ENCODE measurements at regions not wholly inside any gene's neighbourhood (a gene's known extent, or its start where the extent isn't known, plus 50 kb on each side); places are given as distances from the start of the nearest gene placed in this dataset.
"Not testable (repeated sequence)": the region's sequence is repeated elsewhere in the genome, so short reads cannot be mapped to it uniquely, and the experiment has no call there.

DNA sequence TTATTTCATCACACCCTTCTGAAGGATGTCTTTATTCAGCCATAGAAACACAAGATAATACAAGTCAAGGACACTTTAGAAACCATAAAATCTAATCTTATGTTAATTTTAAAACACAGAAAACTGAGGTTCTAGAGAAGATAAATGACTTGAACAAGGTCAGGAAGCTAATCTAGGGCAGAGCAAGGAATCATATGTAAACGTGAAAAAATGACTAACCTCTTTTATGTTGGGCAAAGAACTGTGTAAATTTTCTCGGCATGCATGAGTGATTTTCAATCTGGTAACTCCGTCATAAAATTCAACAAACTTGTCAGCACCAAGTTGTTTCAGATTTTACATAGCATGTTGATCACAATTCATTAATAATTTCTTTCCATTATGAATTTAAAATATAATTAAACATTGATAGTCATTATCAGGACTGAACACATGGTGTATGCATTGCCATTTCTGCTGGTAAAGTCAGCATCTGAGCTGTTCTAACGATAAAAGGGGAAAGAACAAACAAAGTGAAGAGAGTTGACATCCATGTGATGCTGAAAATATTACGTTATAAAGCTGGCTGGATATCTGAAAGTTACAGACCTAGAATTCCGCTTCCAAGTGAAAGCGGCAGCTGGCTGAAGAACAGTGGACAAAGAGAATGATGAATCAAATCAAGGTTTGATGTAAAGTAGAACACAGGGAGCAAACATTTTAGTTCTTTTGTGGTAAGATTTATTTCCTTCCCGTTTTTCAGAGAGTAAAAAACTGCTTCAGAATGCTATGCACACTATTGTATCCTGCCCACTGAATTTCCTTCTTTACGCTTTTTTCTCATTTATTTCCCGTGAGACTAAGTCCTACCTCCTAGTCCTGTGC lies 1037.4 kb upstream of the TMPRSS15 start:
- Mint-ChIP-seq H3K27ac (no peak overlapping the region), H3K4me1 (ENCODE audit: low read depth) (no peaks in the 10 kb centered on the region), H3K4me3 (no peak overlapping the region), H3K36me3 (ENCODE audit: low read depth) (no peaks in the 10 kb centered on the region), H3K27me3 (ENCODE audit: low read depth) (no peaks in the 10 kb centered on the region), H3K9me3 (peaks cover 4% of the 10 kb centered on the region)
- intact Hi-C loops (cut with micrococcal nuclease), result no loop called here
- CTCF ChIA-PET, result no interaction called here
- no peak for DNase-seq

DNA sequence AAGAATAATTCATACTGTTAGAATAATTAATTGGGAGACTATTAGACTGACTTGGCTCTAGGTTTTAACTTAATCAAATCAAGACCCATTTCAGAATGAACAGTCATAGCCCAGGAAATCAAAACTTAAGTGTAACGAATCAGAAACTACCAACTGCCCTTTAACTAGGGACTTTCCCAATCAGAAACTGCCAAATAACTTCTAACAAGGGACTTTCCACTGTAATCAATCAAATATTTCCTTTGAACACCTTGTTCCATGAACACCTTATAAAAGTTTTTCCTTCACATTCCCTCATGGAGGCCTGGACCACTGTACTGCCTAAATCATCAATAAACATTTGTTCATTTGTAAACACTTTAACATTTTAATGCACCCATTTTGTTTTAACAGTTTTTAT lies 1054.7 kb upstream of the TMPRSS15 start:
- intact Hi-C loops (cut with micrococcal nuclease), result no loop called here
- Mint-ChIP-seq H3K27ac (no peak overlapping the region), H3K4me1 (ENCODE audit: low read depth) (no peaks in the 10 kb centered on the region), H3K27me3 (ENCODE audit: low read depth) (no peaks in the 10 kb centered on the region), H3K4me3 (no peak overlapping the region), H3K9me3 (peaks cover 6% of the 10 kb centered on the region), H3K36me3 (ENCODE audit: low read depth) (no peaks in the 10 kb centered on the region)
- DNase-seq, result no peak
- CTCF ChIA-PET, result no interaction called here

DNA sequence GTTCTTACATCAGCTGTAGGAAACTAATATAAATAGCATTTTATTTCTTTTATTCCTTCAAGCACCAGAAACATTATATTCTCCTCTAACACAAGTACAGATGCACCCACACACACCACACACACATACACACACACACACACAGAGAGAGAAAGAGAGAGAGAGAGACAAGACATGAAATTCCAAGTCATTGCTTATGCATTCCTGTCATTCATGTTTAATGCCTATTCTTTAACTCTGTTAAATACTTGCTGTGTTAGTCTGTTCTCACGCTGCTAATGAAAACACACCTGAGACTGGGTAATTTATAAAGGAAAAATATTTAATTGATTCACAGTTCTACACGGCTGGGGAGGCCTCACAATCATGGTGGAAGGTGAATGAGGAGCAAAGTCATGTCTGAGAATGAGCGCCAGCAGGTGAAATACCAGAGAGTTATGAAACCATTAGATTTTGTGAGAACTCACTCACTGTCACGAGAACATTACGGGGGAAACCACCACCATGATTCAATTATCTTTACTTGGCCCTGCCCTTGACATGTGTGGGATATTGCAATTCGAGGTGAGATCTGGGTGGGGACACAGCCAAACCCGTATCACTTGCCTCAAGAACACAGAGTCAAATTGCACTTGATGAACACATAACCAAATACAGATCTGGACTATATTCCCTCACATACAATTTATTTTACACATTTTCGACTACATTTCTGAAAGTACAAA lies 1058.1 kb upstream of the TMPRSS15 start:
- H3K9me3 Mint-ChIP-seq, result peaks cover 6% of the 10 kb centered on the region
- H3K27ac Mint-ChIP-seq, result no peak overlapping the region
- no peaks in the 10 kb centered on the region for H3K36me3 Mint-ChIP-seq (ENCODE audit: low read depth)

DNA sequence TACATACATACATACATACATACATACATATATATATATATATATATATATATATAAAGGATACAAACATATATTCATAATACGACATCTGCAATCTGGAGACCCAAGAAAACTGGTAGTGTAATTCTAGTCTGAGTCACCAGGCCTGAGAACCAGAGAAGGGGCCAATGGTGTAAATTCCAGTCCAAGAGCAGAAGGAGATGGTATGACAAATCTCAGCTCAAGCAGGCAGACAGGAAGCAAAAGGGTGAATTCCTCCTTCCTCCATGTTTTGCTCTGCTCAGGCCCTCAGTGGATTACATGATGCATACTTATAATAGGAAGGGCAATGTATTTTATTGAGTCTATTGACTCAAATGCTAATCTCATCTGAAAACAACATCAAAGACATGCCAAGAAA lies 1060.4 kb upstream of the TMPRSS15 start:
- Mint-ChIP-seq H3K27ac (no peak overlapping the region), H3K27me3 (ENCODE audit: low read depth) (no peaks in the 10 kb centered on the region), H3K4me1 (ENCODE audit: low read depth) (no peaks in the 10 kb centered on the region), H3K4me3 (no peak overlapping the region), H3K9me3 (peaks cover 3% of the 10 kb centered on the region), H3K36me3 (ENCODE audit: low read depth) (no peaks in the 10 kb centered on the region)
- CTCF ChIA-PET, result no interaction called here
- intact Hi-C loops (cut with micrococcal nuclease), result no loop called here
- DNase-seq, result no peak

More for the DNA sequence above, 1058.1 kb upstream of the TMPRSS15 start:
- H3K4me1 Mint-ChIP-seq (ENCODE audit: low read depth), result no peaks in the 10 kb centered on the region
- intact Hi-C loops (cut with micrococcal nuclease), result no loop called here
- no peak for DNase-seq
- H3K27me3 Mint-ChIP-seq (ENCODE audit: low read depth), result no peaks in the 10 kb centered on the region
- CTCF ChIA-PET, result no interaction called here
- no peak overlapping the region for H3K4me3 Mint-ChIP-seq

DNA sequence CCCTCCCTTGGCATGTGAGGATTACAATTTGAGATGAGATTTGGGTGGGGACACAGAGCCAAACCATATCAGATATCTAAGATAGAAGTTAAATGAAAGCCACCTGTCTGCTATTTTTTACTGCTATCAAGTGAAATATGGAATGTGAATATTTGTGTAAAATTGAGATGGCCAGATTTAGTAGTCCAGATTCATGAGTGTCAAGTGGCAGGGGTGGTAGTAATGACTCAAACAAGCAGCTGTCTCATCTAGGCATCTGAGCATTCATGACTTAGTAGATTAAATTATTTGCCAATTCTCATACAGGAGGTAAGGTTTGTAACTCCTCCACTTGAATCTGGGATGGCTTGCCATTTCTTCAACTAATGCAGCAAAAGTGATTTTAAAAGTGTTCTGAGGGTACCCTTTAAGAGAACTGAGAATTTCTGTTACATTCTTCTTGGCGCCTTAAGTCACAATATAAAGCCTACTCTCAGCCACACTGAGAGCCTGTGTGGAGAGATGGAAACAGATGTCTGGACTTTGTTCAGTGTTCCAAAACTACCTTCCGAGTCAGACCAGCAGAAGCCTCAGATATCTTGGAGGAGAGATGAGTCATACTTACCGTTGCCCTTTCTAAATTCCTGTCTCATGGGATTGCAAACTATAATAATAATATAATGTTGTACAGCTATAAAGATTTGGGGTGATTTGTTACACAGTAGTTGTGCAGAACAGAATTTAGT lies 1065.6 kb upstream of the TMPRSS15 start:
- CTCF ChIA-PET, result no interaction called here
- Mint-ChIP-seq H3K36me3 (ENCODE audit: low read depth) (no peaks in the 10 kb centered on the region), H3K9me3 (peaks cover 8% of the 10 kb centered on the region), H3K4me1 (ENCODE audit: low read depth) (no peaks in the 10 kb centered on the region), H3K4me3 (no peak overlapping the region), H3K27ac (no peak overlapping the region), H3K27me3 (ENCODE audit: low read depth) (no peaks in the 10 kb centered on the region)
- DNase-seq, result no peak
- intact Hi-C loops (cut with micrococcal nuclease), result no loop called here

DNA sequence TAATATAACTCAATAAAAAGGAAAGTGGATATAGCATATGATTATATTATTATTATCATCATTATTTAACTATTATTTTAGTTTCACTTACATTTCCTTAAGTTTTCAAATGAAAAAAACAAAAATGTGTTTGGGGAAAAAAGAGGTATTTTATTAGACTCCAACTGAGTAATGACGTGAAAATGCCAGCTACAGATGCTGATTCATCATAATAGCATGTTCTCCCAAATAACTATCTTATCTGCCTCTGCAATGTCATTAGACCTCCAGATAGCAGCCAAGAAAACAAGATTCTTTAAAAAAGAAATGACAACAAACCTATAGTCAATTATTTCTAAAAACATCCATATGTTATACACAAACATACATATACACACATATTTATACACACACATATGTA lies 1071.9 kb upstream of the TMPRSS15 start:
- DNase-seq, result no peak
- intact Hi-C loops (cut with micrococcal nuclease), result no loop called here
- CTCF ChIA-PET, result no interaction called here
- Mint-ChIP-seq H3K9me3 (peaks cover 12% of the 10 kb centered on the region), H3K36me3 (ENCODE audit: low read depth) (no peaks in the 10 kb centered on the region), H3K27ac (no peak overlapping the region), H3K27me3 (ENCODE audit: low read depth) (no peaks in the 10 kb centered on the region), H3K4me1 (ENCODE audit: low read depth) (no peaks in the 10 kb centered on the region), H3K4me3 (no peak overlapping the region)

DNA sequence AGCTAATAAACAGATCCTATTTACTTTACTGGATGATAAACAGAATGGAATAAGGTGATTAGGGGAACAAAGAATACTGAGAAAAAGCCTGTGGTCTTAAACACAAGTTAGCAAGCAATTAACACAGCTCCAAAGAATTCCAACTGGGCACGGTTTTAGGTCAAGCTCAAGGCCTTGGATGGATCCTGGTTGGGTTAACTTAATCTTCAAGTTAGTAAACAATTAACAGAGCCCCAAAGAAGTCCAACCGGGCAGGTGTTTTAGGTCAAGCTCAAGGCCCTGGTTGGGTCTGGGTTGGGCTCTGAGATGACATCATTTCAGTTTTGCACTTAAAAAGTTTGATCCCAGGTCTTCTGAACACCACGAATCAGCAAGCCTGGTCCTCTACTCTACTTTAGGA lies 1086.3 kb upstream of the TMPRSS15 start:
- DNase-seq, result no peak
- intact Hi-C loops (cut with micrococcal nuclease), result no loop called here
- peaks cover 4% of the 10 kb centered on the region for H3K9me3 Mint-ChIP-seq
- CTCF ChIA-PET, result no interaction called here
- no peaks in the 10 kb centered on the region for H3K4me1 Mint-ChIP-seq (ENCODE audit: low read depth)
- H3K27me3 Mint-ChIP-seq (ENCODE audit: low read depth), result no peaks in the 10 kb centered on the region
- H3K36me3 Mint-ChIP-seq (ENCODE audit: low read depth), result no peaks in the 10 kb centered on the region
- no peak overlapping the region for H3K4me3 Mint-ChIP-seq
- H3K27ac Mint-ChIP-seq, result no peak overlapping the region

DNA sequence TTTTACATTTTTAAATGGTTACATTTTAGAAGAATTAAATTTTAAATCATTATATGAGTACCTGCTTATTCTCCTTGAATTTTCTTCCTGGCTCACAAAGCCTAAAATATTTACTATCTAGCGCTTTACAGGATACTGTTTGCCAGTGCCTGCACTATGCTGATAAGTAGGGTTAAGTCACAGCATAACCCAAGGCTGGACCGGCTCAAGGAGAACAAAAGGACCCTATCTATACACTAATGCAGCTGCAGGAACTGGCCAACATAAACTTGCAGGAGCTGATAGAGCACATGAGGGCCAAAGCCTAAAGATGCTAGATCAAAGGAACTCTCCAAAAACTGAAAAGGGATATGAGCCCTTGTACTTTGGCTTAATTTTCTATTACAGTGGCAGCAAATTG lies 1086.9 kb upstream of the TMPRSS15 start:
- Mint-ChIP-seq H3K9me3 (peaks cover 4% of the 10 kb centered on the region), H3K36me3 (ENCODE audit: low read depth) (no peaks in the 10 kb centered on the region), H3K27me3 (ENCODE audit: low read depth) (no peaks in the 10 kb centered on the region), H3K4me3 (no peak overlapping the region), H3K27ac (no peak overlapping the region), H3K4me1 (ENCODE audit: low read depth) (no peaks in the 10 kb centered on the region)
- DNase-seq, result no peak
- CTCF ChIA-PET, result no interaction called here
- intact Hi-C loops (cut with micrococcal nuclease), result no loop called here

DNA sequence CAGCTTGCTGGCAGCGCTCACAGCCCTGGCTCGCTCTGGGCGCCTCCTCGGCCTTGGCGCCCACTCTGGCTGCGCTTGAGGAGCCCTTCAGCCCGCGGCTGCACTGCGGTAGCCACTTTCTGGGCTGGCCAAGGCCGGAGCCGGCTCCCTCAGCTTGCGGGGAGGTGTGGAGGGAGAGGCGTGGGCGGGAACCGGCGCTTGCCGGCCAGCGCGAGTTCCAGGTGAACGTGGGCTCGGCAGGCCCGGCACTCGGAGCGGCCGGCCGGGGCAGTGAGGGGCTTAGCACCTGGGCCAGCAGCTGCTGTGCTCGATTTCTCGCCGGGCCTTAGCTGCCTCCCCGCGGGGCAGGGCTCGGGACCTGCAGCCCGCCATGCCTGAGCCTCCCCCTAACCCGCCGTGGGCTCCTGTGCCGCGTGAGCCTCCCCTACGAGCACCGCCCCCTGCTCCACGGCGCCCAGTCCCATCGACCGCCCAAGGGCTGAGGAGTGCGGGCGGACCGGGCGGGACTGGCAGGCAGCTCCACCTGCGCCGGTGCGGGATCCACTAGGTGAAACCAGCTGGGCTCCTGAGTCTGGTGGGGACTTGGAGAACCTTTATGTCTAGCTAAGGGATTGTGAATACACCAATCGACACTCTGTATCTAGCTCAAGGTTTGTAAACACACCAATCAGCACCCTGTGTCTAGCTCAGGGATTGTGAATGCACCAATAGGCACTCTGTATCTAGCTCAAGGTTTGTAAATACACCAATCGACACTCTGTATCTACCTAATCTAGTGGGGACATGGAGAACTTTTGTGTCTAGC lies 1090.1 kb upstream of the TMPRSS15 start:
- H3K4me3 Mint-ChIP-seq; intact Hi-C loops (cut with micrococcal nuclease); H3K4me1 Mint-ChIP-seq (ENCODE audit: low read depth); DNase-seq; H3K27ac Mint-ChIP-seq; H3K27me3 Mint-ChIP-seq (ENCODE audit: low read depth); CTCF ChIA-PET; H3K9me3 Mint-ChIP-seq; H3K36me3 Mint-ChIP-seq (ENCODE audit: low read depth): not testable (repeated sequence)

DNA sequence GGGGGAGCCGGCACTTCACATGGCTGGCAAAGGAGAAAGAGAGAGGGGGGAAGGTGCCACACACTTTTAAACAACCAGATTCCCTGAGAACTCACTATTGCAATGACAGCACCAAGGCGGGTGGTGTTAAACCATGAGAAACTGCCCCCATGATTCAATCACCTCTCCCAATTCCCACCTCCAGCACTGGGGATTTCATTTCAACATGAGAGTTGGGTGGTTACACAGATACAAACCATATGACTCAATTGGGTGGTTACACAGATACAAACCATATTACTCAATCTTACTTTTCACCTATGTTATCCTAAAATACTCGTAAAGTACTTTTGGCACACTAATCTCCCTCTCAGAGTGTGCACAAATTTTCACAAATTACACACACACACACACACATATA lies 1097.5 kb upstream of the TMPRSS15 start:
- Mint-ChIP-seq H3K36me3 (ENCODE audit: low read depth) (no peaks in the 10 kb centered on the region), H3K9me3 (peaks cover 7% of the 10 kb centered on the region), H3K4me3 (no peak overlapping the region), H3K27me3 (ENCODE audit: low read depth) (no peaks in the 10 kb centered on the region), H3K27ac (no peak overlapping the region), H3K4me1 (ENCODE audit: low read depth) (no peaks in the 10 kb centered on the region)
- intact Hi-C loops (cut with micrococcal nuclease), result no loop called here
- no peak for DNase-seq
- CTCF ChIA-PET, result no interaction called here

DNA sequence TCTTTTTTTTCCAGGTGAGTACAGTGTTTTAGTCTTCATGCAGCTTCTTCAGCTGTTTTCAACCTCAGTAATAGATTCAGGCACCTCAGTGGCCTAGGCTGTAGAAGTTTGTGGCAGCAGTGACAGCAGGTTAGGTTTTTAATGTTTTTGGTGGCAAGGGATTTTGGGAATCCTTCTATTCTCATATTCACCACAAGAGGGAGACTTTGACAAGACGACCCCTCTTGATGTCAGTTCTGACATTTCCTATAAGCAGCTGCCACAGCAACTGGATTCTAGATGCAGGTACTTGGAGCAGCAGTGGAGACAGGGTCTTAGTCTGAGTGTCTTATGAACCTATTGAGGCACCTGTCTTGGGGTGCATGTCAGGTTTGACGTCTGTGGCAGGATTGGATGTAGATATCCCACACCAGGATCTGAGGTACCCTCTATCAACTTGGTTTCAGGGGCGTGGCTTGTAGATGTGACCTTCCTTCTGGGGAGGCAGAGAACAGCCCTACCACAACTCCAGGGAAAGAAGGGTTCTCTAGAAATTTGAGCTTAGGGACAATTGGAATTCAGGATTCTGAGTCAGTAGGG lies 1104.2 kb upstream of the TMPRSS15 start:
- intact Hi-C loops (cut with micrococcal nuclease), result no loop called here
- CTCF ChIA-PET, result interaction anchor here (1.2 kb wide), 1 partner anchor 25 kb away, joined by 4 read pairs; no protein-coding TSS in a partner anchor
- H3K4me1 Mint-ChIP-seq (ENCODE audit: low read depth), result no peaks in the 10 kb centered on the region
- H3K36me3 Mint-ChIP-seq (ENCODE audit: low read depth), result no peaks in the 10 kb centered on the region
- no peaks in the 10 kb centered on the region for H3K27me3 Mint-ChIP-seq (ENCODE audit: low read depth)
- no peak overlapping the region for H3K4me3 Mint-ChIP-seq
- H3K9me3 Mint-ChIP-seq, result peaks cover 12% of the 10 kb centered on the region
- DNase-seq, result no peak
- H3K27ac Mint-ChIP-seq, result no peak overlapping the region

DNA sequence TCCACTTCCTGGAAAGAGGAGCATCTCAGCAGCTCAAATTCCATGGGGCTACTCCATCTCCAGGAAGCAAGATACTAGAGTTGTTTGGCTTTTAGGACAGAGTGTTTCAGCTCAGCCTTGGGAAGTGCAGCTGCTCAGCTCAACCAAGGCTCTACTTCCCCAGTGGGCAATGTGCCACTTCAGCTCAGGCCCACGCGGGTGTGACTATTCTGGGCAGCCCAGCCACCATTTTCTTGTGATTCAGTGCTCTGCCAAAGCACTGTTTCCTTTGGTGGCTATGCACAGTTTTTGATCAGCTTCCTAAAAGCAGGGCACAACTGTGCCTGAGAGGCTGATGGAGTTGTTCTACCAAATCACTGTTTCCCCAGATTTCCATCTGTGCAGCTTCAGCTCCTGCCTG lies 1104.9 kb upstream of the TMPRSS15 start:
- Mint-ChIP-seq H3K9me3 (peaks cover 10% of the 10 kb centered on the region), H3K4me1 (ENCODE audit: low read depth) (no peaks in the 10 kb centered on the region), H3K27me3 (ENCODE audit: low read depth) (no peaks in the 10 kb centered on the region), H3K36me3 (ENCODE audit: low read depth) (no peaks in the 10 kb centered on the region), H3K27ac (no peak overlapping the region), H3K4me3 (no peak overlapping the region)
- DNase-seq, result no peak
- intact Hi-C loops (cut with micrococcal nuclease), result no loop called here
- CTCF ChIA-PET, result interaction anchor here (1.2 kb wide), 1 partner anchor 25 kb away, joined by 4 read pairs; no protein-coding TSS in a partner anchor

All from activated naive CD4-positive, alpha-beta T cell treated with anti-CD3 and anti-CD28 coated beads for 36 hours (primary cell).